GM03348 (cell line): ENCODE measurements at regions not wholly inside any gene's neighbourhood (a gene's known extent, or its start where the extent isn't known, plus 50 kb on each side); places are given as distances from the start of the nearest gene placed in this dataset.

Source experiments
- DNase-seq: peaks from one replicate; pipeline ENCODE4 v3.0.0; 2012; ENCODE audit warnings: low spot score

DNA sequence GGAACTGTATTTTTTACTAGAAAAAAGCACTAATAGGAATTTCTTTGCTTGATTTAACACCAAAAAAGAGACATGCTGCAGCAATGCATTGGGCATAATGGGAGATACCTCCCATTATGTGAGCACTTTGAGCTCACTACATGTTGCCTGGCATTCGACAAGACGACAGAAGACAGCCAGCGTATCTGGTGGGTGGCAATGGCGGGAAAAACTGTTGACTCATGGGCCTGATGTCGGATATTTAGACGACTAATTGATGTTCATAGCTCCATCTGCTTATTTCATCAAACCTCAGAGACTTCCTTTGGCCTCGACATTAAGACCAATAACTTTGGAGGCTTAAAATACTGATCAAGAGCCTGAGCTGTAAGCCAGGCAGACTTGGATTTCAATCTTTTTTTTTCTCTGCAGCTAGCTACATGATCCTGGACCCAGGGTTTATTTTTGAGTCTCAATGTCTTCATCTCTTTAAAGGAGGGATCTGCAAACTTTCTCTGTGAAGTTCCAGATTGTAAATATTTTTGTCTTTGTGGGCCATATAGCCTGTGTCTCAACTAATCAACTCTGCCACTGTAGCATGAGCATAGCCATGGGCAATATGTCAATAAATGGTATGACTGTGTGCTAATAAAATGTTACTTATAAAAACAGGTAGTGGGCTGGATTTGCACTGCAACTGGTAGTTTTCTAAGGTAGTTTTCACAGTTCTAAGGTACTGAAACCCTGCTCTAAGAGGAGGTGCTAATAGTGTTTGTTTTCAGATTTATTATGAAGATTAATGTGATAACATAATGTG lies 375.1 kb downstream of the METTL15 start:
- no peak for DNase-seq

DNA sequence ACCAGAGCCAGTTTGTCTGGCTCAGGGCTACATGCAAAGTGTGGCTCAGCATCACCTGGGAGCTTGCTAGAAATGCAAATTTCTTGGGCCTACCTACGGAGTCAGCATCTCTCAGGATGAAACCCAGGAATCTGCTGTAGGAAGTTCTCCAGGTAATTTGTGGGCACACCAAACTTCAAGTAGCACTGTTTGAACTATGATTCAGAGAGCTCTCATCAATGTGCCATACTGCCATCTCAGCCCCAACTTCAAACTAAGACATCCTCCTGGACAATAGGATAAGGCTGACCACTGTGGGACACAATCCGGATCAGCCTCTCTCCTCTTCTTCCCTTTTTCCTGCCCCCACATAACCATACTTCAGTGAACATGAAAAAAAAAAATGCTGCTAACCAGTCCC lies 374.5 kb downstream of the METTL15 start:
- DNase-seq: no peak

DNA sequence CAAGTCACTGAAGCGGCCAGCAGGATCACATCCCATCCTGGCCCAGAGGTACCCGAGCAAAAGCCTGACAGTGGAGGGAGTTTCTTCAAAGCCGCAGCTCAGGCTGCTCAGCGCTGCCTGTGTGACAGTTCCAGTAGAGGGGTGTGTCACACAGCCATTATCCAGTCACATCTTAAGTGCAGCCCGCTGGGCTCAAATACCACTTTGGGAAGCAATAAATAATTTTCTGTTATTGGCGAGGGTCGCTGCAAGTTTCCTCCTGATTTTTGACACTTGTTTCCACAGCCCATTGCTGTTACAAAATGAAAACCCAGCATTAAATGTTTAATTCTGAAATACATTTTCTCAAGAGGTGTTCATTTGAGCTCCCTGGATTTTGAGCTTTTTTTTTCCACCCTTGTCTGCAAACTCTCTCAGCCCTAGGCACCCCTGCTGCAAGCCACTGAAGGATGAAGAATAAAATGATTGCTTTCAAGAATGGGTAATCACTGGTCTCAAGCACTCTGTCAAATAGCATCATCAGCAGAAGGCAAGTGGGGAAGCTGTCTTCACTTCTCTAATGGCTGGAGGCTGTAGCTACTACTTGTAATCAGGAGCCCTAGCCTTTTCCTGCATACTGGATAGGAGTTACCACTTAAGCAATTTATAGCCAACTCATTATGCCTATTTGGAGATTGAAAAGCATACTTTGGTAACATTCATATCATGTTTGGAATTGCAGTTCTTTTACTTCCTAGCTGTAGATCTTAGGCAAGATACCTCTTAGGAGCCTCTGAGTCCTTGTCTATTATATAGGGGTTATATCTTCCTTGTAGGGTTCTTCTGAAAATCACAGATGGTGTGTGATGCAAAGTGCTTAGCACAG lies 373.7 kb downstream of the METTL15 start:
- no peak for DNase-seq

DNA sequence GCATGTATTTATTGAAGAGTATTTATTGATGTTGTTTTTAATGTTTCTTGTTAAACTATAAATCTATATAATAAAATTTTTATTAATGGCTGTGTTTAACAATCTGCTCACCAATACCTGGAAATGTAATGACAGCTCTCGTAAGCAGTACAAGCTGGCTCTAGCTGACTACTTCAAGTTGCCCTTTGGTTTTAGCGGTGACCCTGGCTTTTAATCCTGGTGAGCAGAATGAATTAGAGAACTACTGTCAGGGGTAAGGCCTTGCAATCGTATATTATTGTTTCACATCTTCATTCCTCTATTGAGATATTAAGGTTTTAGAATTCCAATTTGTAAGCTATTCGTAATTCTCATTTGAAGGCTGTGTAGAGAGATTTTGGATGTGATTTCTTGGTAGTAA lies 372.2 kb downstream of the METTL15 start:
- DNase-seq: no peak

DNA sequence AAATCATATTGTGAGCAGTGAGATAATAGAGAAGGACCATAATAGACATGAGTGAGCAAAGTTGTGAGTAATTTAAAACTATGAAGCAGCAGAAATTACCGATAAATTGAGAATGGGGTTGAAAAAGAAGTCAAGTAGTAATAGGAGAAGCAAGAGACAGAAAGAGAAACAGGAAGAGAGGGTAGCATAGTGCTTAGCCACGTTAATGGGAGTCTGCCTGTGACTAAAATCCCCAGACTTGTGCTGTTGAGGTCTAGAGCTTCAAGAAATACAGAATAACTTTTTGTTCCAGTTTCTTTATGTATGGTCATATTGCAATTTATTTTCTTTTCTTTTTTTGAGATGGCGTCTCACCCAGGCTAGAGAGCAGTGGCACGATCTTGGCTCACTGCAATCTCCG lies 368.7 kb downstream of the METTL15 start:
- no peak for DNase-seq

DNA sequence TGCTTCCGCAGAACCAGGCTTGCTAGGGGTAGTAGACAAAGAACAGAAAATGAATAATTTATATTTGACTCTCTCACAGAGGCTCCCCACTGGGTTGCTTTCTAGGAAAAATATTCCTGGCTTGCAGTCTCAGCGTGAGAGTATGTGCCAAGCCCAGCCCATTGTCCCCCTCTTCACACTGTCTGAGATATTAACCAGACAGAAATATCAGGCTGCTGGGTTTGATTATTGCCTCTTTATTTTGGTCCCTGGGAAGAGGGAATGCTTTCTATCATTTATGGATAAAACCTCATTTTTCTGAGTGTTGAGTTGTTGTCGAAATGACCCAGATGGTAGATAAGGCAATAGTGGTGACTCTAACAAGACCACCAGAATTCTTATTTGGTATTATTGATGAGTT lies 367.9 kb downstream of the METTL15 start:
- no peak for DNase-seq

DNA sequence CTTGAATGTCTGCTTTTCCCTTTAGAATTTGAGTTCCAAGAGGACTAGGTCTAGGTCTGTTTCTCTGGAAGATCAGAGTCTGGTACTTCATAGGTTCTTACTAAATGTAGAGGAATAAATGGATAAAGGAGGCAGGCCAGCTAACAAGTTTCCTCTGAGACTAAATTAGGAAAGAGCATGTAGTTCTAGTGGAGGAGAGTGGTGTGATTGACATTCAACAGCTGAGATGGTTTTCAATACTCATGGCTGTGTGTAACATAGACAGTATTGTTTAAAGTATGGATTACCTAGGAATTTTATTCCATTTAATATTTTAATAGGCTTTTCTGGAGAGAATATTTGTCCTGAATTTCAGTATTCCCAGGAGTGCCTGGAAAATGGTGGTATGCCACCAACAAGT lies 364.7 kb downstream of the METTL15 start:
- no peak for DNase-seq

DNA sequence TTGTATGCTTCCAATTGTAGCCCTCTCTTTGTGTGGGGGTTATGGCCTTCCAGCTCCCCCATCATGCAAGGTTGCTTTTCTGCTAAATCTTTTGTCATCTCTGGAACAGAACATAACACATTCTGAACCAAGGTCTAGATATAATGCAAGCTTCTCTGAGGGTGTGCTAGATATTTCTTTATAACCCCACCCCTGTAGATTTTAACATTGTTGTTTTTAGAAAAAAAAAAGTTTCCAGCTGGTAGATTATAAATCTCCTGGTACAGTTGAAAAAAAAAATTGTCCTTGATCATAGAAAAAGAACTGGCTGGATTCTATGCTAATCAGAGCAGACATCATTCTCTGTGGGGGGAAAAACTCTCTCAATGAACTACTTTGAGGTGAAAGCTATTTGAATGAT lies 363.3 kb downstream of the METTL15 start:
- DNase-seq: no peak

DNA sequence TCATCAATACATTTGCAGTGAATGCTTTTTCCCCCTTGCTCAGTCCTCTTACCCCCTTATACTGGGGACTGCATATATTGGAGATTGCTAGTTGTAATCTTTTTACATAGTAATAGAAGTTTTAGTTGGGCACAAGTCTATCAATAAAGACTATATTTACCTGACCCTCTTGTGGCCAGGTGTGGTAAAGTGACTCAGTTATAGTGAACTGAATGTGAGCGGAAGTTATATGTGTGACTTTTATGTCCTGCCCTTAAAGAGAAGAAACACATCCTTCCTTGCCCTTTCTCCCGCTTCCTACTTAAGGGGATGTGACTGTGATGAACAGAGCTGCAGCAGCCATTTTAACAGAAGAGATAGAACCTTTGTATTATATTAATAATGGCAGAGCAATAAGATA lies 362.0 kb downstream of the METTL15 start:
- DNase-seq: no peak

DNA sequence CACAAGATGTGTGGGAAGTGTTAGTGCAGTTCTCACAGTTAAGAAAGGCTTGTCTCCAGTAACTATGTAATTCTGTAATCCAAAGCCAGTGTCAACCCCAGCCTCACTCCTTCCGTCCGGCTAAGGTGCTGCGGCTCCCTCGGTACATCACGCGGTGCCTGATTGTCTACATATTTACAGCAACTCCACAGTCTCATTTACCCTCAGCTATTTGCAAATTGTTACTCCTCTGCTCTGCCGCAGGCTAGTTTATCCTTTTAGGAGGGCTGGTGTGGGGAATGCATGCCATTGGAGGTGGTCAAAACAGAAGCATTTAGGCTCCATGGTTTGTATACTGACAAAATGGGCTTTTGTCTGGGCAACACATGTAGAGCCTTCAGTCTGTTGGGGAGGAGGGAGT lies 358.3 kb downstream of the METTL15 start:
- DNase-seq: no peak

DNA sequence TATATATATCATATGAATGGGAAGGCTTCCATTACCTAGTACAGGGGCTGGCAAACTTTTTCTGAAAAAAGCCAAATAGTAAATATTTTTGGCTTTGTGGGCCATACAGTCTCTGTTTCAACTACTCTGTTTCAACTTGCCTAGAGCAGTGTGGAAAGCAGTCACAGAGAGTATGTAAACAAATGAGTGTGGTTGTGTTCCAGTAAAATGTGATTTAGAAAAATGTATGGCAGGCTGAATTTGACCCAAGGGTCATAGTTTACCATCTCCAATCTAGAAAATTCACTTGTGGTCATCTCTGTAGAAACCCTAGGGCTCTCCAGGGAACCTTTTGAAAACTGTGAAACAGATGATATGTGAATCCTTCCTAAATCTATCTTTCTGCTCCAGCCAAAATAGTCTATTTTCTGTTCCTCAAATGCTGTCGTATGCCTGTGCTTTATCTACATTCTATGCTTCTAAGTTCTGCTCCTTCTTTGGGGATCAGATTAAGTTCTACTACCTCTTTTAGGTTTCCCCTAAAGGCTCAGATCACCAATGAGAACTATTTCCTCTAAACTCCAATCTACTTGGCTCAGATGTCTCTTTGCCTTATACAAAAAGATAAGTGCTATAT lies 356.2 kb downstream of the METTL15 start:
- DNase-seq: no peak

DNA sequence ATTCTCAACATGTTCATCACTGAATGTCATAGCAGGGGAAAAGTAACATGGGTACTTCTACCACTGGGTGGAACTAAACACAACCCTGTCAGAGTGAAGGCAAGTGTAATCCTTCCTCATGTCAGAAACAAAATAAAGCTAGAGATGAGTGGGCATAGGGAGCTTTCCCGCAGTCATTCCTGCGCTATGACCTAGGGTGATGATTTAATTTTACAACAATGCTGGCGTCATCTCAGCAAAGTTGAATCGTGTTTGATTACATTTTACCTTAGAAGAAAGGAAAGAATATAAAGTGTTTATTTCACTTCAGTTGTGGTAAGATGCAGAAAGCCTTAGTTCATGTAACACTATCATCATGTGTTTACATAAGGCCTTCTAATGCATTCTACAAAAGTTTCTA lies 355.6 kb downstream of the METTL15 start:
- no peak for DNase-seq

DNA sequence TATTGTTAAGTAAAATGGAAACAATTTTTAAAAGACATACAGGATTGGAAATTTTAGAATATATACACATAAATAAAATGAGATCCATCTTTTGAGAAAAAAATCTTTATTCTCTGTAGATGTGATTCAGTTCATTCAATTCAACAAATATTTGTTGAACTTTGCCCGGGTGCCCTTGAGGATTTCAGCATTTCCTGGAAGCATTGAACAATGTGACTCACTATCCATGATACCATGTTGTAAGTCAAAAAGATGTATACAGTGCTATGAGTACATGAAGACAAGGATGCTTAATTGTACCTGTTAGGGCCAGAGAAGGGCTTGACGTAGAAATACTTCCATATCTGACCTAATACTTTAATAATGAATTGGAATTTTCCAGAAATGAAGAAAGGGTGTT lies 353.7 kb downstream of the METTL15 start:
- DNase-seq: no peak

DNA sequence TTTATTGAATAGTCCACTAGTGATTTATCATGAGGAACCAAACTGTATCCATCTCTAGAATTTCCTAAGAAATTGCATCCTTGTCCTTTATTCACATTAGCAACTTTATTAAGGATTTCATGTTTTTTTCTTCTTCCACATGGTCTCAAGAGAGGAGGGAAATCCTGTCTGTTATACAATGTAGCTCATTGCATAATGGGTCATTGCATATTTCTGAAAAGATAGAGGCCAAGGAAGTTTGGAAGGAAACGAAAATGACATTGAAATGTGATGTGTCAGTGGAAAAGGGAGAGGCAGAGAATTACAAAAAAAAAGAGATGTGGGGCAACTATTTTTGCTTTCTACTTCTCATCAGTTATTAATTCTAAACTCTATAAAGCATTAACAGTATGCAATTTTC lies 353.1 kb downstream of the METTL15 start:
- peak; percentile 66 for DNase-seq

DNA sequence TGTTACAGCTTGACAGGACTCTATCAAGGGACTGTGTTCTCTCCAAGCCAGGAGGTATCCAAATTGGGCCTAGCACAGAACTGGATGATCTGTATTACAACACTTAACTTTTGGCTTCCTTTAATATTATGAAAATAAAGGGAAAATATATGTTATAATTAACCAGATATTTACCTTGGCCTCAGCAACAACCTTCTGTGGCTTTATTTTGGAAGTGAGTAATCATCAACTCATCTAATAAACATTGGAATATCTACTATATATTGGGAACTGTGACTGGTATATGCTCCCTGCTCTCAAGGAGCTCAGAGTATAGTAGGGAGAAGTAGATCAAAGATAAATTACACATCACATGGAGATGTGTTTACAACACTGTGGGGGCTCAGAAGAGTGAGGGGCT lies 352.2 kb downstream of the METTL15 start:
- DNase-seq: no peak

DNA sequence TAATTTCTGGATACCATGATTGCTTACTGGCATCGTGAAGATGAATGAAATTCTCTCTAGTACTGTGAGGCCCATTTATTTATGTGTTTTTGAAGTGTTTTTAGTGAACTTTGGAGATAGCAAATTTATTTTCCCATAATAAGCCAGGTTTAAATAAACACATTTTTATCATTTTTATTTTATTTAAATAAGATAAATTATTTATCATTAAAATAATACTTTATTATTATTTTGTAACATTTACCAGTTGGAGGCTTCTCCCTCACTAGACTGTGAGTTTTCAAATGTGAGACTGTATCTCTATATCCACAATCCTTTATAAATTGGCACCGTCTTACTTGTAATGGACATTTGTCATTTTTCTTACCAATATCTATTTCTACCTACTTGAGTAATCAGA lies 351.7 kb downstream of the METTL15 start:
- no peak for DNase-seq

DNA sequence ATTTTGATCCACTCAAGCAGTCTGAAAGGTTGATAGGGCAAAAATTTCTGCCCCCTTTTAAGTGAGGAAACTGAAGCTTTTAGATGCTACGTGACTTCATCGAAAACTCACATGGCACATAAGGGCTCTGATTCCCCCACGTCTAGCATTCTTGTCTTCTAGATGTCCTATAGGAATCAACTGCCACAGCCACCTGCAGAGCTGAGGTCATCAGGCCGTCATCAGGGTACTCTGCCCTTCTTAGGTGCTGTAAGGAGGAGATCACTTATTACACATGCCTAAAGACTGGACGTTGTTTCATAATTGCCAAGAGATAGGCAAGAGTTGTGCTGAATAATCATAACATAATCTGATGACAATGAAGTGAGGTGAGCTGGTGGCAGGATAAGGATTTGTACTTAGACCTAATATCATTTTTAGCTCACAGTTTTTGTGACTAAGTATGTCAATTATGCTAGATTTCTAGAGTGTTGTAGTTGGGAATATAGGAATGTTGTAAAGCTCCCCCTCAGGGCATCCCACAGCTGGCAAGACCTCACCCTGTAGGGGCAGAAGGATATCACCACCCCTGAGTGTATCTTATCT lies 349.4 kb downstream of the METTL15 start:
- DNase-seq: no peak

DNA sequence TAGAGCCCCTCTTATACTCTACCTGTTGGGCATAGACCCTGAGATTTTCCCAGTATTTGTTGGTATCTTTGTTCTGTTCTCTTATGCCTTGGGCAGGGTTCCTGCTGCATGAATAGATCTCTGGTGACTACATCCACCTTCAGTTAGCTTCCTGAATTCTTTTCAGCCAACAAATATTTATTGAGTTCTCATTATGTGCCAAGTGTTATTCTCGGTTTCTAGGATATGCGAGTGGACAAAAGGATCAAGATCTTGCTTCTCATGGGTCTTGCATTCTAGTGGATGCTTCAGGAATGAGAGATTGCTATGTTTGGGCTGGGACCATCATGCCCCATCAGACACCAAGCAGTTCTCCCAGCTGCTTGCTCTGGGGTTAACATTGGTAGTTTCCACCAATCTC lies 340.0 kb downstream of the METTL15 start:
- no peak for DNase-seq

DNA sequence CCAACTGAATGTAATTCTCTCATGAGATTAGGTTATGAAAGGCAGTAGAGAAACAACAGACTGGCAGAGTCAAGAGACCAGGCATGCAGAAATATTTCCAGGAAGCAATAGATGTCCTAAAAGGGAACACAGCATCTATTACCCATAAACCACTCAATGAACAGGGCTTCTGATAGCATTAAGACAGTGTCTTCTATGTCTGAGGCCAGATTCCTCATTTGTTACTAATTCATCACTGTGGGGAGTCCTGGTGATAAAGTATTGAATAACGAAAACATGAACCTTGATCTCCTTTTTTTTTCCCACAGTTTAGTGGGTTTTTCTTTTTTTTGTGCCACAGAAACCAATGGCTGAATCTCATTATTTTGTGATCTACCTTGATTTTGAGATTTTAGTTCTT lies 339.0 kb downstream of the METTL15 start:
- DNase-seq: no peak

DNA sequence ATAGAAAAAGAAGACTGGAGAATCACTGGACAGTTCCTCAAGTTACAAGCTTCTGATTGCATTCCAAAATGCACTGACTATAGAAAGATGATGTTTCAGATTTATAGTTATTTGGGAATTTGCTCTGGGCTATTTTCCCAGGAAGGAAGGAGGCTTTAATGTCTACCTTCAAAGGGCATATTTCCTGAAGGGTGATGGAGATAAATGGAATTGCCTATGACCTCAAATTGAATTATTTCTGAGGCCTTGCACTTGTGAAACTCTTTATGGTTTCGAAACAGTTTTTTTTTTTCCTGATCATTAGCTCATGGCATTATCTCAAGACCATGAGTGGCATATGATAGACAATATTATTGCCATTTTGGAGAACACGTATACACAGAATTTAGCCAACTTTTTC lies 333.9 kb downstream of the METTL15 start:
- no peak for DNase-seq

DNA sequence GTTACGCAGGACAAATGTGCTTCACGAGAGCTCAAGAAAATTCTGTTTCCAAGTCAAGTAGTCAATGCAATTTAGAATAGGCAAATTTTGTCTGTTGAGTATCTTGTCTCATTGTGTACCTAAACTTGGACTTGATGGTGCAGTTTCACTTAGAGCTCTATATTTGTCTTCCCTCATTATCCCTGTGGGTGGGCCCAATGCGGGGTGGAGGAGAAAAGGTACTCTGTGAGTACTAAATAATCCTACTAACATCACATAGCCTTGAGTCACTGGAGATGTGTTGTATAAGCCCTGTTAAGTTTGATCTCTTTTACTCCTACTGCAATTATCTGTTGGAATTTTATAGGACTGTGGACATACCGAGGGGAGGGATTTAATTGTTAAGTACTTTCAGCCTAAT lies 331.2 kb downstream of the METTL15 start:
- no peak for DNase-seq

DNA sequence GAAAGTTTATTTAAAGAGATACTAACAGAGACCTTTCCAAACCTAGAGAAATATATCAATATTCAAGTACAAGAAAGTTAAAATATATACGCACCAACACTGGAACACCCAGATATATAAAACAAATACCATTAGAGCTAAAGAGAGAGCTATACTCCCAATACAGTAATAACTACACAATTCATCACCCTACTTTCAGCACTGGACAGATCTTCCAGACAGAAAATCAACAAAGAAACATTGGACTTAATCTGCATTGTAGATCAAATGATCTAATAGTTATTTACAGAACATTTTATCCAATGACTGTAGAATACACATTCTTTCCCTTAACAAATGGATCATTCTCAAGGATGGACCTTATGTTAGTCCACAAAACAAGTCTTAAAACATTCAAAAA lies 311.9 kb downstream of the METTL15 start:
- no peak for DNase-seq
